ENCODE measurements at regions not wholly inside any gene's neighbourhood (a gene's known extent, or its start where the extent isn't known, plus 50 kb on each side); places are given as distances from the start of the nearest gene placed in this dataset.
"Not testable (repeated sequence)": the region's sequence is repeated elsewhere in the genome, so short reads cannot be mapped to it uniquely, and the experiment has no call there.

DNA sequence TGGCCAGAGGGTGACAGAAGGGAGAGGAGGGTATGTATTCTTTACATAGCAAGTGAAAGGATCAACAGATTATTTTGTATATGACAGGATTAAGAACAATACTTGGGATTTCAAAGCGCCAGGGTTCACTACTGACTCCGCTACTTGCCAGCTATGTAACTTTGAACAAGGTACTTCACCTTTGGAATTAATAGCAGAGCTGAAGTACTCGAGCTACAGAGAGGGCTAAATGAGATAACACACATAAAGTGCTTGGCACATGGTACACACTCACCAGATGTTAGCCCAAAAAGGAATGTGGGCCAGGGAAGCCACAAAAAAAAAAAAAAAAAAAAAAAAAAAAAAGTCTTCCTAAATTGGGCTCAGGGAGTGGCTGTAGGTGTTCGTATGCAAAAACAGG is 408.4 kb downstream of the BUD13 start:
- H3K27ac ChIP-seq = no peak overlapping the region
- no peak for DNase-seq (ENCODE audit: low read depth, low spot score)

DNA sequence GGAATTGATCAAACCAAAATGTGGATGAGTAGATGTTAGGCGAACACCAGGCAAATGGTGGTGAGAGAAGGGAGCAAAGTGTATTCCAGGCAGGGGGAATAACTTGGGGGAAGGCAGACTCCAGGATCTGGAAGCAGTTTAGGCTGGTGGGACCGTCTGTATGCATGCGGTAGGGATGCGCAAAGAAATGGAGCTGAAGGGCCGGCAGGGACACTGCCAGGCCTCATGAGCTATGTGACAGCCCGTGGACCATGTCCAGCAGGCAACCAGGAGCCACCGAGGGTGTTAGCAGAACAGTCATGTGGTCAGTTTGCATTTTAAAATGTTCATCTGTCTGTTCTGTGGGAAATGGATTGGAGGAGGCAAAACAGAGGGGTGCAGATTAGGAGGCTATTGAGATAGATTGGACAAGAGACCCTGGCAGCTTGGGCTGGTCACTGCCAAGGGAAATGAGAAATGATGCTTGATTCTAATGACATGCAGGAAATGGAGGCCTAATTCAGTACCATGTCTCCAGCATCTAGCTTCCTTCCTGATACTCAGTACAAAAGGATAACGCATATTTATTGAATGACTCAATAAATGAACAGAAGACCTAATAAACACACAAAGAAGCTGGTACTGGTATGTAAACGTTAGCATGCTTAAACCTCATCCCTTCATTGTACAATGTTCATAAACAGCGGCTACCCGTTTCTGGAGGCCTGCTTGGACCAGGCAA is 412.4 kb downstream of the BUD13 start:
- DNase-seq (ENCODE audit: low read depth, low spot score) = no peak
- no peak overlapping the region for H3K27ac ChIP-seq

DNA sequence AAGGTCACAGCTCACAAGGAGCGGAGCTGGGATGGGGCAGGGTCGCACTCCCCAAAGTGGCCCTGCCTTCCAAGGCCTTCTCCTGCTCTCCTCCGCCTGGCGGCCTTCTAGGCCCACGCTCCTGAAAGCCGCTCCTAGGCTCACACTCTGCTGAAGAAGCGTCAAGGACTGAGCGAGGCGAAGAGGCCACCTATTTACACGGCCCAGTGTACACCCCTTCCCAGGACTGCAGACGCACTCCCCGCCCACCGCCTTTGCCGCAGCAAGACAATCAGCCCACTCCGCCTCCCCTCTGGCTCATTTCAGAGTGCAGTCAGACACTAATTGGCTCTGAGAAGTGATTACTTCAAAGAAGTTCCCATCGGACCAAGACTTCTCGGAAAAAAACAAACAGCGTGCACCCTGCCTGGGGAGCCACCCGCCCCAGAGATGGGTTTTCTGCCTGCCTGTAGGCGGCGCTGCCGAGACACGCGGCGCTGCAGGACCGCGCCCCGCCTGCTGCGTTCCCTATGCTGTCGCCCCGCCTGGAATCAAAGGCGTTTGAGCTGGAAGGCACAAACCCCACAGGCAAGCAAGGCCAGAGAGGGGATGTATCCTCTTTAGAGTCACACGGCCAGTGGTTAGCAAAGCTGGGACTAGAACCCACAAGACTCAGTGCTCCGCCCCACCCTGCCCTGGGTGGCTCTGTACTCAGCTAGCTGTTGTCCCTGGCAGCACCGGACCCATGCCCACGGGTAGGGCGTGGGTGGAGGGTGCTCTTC is 414.8 kb downstream of the BUD13 start:
- no peak for DNase-seq (ENCODE audit: low read depth, low spot score)
- no peak overlapping the region for H3K27ac ChIP-seq

DNA sequence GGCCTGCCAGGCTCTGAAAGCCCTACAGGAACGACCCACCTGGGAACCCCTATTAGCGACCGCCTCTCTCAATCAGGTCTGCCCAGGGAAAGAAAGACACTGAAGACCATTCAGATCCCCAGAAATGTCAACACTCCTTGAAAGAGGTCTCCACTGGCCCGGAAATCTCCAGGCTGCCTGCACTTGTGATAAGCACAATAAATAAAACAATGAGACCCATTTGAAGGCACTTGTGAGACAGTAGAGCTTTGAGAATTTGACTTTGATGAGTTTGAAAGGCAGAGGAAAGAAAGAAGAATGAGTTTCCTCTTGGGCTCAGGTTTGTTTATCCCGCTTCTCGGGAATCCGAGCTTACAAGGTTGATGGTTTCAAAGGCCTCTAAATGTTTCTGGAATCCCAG is 416.3 kb downstream of the BUD13 start:
- no peak overlapping the region for H3K27ac ChIP-seq
- DNase-seq (ENCODE audit: low read depth, low spot score) = no peak

DNA sequence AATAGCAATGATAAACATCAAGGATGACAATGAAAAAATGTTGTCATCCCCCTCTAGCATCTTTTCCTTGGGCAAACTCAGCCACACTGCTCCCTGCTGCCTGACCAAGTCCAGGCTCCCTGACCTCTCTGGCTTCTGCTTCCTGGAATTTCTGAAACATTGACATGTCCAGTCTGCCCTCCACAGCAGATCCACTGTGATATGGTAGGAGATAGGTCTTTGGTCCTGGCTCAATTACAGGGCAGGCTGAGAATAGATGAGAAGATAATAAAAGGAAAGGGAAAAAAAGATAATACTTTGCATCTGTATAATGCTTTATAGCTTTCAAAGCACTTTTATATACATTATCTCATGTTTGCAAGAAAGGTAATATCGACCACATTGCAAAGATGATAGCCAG is 417.7 kb downstream of the BUD13 start:
- H3K27ac ChIP-seq = no peak overlapping the region
- no peak for DNase-seq (ENCODE audit: low read depth, low spot score)

- peak; percentile 33 for DNase-seq (ENCODE audit: low read depth, low spot score)
- H3K27ac ChIP-seq = no peak overlapping the region
These were observed 419.2 kb downstream of the BUD13 start for GRCh38 chr11:116353589-116353988.

DNA sequence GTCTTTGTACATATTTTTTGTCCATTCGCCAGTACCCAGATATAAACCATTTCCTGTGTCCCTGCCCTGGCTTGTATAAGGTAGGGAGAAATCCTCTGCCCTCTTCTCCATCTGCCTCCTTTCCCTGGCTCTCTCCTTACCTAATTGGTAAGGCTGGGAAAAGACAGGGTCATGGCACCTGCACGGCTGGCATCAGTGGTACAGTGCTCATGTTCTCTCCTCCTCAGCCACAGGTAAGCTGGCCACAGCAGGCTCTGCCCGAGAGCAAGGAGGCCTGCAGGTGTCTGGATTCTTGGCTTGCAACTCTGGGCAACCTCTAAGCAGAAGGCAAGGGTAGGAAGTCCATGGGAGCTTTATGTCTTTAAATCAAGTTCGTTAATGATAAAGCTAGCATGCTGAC is 419.9 kb downstream of the BUD13 start:
- no peak overlapping the region for H3K27ac ChIP-seq
- DNase-seq (ENCODE audit: low read depth, low spot score) = no peak

- no peak overlapping the region for H3K27ac ChIP-seq
- no peak for DNase-seq (ENCODE audit: low read depth, low spot score)
These were observed 424.6 kb downstream of the BUD13 start for GRCh38 chr11:116348226-116348625.

DNA sequence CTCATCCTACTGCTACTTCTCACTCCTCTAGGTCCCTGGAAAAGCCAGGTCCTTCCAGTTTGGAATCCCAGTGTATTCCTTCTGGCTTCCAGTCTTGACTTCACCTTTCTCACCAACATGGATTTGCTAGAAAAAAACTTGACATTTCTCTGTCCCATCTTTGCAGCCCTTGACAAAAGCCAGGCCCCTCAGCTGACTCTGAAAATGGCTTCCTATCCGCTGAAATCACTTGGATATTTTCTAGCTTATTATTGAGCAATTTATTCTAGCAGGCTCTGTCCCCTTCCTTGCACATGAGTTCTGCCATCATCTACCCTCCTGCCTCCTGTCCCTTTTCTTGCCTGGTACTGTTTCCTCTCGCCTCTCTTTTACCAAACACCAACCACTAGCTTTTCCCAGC is 427.2 kb downstream of the BUD13 start:
- DNase-seq (ENCODE audit: low read depth, low spot score) = no peak
- H3K27ac ChIP-seq = no peak overlapping the region

DNA sequence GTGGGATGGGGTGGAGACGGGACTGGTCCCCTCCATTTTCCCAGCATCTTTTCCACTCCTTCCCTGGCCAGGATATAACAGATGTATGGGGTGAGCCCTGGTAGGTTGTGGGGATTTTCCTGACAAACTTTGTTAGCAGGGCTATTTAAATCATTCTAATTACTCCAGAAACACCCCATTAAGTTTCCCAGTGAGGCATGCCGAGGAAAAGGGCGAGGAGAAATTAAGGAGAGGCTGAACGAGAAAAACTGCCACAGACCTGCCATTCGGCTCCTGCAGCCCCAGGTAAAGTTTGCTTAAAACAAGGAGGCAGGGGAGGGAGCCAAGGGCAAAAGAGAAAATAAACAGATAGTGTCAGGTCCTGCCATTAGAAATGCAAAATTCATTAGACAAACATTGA is 428.2 kb downstream of the BUD13 start:
- DNase-seq (ENCODE audit: low read depth, low spot score) = no peak
- H3K27ac ChIP-seq = no peak overlapping the region

DNA sequence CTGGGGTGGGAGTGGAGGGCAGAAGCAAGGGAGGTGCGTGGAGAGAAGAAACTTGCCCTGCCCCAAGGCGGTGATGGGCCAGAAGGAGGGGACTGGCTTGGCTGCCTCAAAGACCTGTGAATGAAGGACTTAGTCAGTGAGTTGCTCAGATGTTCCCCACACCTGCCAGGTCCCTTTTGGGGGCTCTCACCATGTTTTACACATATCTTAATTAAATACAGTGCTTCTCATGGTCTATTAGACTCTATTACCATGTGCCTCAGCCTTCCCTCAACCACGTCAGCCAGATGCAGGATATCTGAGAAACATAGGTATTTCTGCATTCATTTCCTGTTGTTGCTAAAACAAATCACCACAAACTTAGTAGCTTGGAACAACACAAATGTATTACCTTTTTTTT is 429.5 kb downstream of the BUD13 start:
- no peak for DNase-seq (ENCODE audit: low read depth, low spot score)
- H3K27ac ChIP-seq = no peak overlapping the region

GRCh38 chr11:116342148-116342547 is 430.6 kb downstream of the BUD13 start:
- H3K27ac ChIP-seq = no peak overlapping the region
- no peak for DNase-seq (ENCODE audit: low read depth, low spot score)

DNA sequence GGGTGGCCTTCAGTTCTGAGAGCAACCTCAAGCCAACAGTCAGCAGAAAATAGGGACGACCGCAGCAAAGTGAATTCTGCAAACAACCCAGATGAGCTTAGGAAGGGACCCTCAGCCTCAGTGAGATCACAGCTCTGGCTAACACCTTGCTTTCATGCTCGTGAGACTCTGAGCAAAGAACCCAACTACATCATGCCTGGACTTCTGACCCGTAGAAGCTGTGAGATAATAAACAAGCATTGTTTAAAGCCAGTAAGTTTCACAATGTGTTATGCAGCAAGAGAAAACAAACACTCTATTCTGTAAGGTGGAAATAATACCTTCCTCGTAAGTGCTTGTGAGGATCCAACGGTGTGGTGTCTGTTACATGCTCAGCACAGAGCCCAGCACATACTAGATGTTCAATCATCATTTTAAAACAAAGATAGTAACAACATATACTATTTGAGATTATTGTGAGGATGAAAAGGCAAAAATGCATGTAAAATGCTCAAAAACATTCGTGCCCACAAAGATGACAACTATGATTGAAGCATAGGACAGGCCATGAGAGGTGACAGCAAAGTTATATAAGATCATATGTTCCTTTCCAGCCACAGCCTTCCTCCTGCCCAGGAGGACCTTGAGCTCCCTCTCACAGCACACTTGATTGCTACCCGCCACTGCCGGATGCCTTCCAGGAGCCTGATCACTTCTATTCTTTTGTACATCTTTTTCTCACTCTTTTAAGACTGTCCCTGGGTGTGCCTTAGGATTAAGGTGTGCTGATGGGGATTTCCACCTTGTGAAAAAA is 433.3 kb downstream of the BUD13 start:
- no peak for DNase-seq (ENCODE audit: low read depth, low spot score)
- no peak overlapping the region for H3K27ac ChIP-seq

DNA sequence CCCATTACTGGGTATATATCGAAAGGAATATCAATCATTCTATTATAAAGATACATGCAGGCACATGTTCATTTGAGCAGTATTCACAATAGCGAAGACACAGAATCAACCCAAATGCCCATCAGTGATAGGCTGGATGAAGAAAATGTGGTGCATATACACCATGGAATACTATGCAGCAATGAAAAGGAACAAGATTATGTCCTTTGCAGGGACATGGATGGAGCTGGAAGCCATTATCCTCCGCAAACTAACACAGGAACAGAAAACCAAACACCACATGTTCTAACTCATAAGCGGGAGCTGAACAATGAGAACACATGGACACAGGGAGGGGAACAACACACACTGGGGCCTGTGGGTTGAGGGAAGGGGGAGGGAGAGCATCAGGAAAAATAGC is 434.3 kb downstream of the BUD13 start:
- not testable (repeated sequence) for H3K27ac ChIP-seq; DNase-seq (ENCODE audit: low read depth, low spot score)

DNA sequence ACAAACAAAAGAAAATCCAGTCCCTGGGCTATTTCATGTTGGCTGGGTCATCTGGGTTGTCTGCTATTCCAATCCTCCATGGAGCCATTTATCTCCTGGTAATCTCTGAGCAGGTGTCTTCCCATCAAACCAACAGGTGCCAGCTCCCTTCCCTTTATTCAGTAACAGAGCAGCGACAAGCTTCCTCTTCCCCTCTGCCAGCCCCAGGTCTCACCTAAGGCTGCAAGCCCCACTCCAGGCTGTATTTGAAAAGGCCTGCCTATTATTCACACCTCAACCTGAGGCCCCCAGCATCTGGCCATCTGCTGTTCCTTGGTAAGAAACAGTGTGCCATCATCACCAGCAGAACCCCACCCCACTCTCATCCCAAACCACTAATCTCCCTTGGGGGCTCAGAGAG is 436.2 kb downstream of the BUD13 start:
- no peak for DNase-seq (ENCODE audit: low read depth, low spot score)
- H3K27ac ChIP-seq = no peak overlapping the region

- no peak for DNase-seq (ENCODE audit: low read depth, low spot score)
- no peak overlapping the region for H3K27ac ChIP-seq
These were observed 436.9 kb downstream of the BUD13 start for GRCh38 chr11:116335891-116336290.

DNA sequence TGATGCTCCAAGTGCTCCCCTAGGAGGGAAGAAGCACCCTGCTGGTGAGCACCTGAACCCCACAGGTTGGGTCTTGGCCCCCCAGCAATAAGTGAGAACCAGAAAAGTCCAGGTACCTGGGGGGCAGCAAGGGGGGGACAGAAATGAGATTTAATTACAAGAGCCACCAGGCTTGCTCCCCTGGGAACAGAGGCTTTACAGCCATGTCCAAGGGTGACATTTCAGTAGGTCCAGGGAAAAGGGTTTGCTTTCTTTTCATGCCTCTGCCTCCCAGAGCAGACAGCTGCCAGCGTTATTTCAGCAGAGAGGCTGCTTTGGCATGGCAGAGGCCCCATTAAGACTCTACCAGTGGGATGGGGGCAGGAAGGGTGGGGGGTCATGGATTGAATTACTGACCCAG is 437.7 kb downstream of the BUD13 start:
- no peak for DNase-seq (ENCODE audit: low read depth, low spot score)
- no peak overlapping the region for H3K27ac ChIP-seq

GRCh38 chr11:116334596-116334995 is 438.2 kb downstream of the BUD13 start:
- no peak for DNase-seq (ENCODE audit: low read depth, low spot score)
- H3K27ac ChIP-seq = no peak overlapping the region

- H3K27ac ChIP-seq = no peak overlapping the region
- DNase-seq (ENCODE audit: low read depth, low spot score) = no peak
These were observed 439.7 kb downstream of the BUD13 start for GRCh38 chr11:116333001-116333535.

DNA sequence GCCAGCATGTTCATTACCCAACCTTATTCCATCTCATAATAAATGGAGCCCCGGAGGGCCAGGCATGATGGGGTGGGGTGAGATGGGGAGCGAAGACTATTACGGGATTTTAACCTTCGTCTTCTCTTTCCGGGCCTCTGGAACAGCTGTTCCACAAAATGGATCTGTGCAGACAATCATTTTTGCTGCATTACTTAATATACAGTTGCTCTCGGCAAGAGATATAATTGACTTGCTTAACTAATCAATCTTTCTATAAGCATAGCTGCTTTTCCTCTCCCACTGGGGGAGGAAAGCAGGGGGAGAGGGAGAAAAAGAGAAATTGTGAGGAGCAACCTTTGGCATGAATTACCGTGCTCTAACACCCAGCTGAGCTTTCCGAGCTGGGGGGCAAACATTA is 440.4 kb downstream of the BUD13 start:
- no peak overlapping the region for H3K27ac ChIP-seq
- DNase-seq (ENCODE audit: low read depth, low spot score) = no peak

DNA sequence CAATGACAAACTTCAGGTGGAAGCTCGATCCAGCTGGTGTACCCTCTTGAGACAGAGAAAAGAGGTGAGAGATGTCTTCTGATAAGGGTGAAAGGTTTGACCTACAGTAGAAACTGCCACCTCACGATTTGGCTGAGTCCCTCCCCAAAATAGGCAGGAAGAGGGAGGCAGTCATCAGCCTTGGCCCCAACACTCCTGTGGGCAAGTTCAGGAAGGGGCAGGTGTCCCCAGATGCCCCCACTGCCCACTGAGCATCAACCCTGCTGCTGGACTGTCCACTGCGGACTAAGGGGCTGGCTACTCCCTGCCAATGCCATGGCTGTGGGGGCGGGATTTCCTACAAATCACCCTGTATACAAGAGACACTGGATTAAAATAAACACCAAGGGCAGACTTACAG is 441.4 kb downstream of the BUD13 start:
- DNase-seq (ENCODE audit: low read depth, low spot score) = no peak
- no peak overlapping the region for H3K27ac ChIP-seq
